ENCODE measurements at regions not wholly inside any gene's neighbourhood (a gene's known extent, or its start where the extent isn't known, plus 50 kb on each side); places are given as distances from the start of the nearest gene placed in this dataset.
"Not testable (repeated sequence)": the region's sequence is repeated elsewhere in the genome, so short reads cannot be mapped to it uniquely, and the experiment has no call there.

GRCh38 chrX:25442499-25442898, 426.7 kb upstream of the ARX start:
- no peak for DNase-seq (ENCODE audit: extremely low read depth in 1 of 2, low read depth in 1 of 2)

DNA sequence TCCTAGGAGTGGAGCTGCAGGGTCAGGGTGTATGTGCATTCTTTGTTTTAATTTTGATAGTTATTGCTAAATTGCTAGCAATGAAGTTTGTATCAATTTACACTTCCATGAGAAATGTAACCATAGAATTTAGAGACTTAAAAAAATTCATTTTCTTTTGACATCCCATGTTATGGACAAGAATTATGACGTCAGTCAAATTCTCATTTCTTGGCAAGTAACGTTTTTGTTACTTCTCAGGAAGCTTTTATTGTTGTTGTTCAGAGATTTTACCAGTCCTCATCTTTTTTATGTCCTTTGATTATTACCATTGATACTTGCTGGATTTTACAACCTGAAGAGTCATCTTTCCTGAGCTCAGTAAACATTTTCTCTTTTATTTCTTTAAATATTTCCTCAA, 417.5 kb upstream of the ARX start:
- no peak for DNase-seq (ENCODE audit: extremely low read depth in 1 of 2, low read depth in 1 of 2)

DNA sequence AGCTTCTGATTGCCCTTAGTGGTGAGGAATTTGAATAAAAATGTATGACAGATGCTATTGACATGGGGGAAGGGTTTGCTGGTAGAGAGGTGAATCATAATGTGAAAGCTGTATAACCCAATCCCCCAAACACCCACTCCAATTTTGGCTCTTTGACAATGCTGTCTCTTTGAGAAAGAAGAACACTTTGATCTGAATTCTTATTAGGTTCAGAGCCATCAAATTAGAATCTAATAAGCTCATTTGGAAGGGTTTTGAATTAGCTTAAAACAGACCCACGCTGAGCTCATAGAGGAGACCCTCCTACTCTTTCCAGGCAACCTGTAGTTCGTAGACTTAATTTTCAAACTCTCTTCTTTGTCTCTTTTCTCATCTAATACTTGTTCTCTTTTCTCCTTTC, 416.6 kb upstream of the ARX start:
- no peak for DNase-seq (ENCODE audit: extremely low read depth in 1 of 2, low read depth in 1 of 2)

DNA sequence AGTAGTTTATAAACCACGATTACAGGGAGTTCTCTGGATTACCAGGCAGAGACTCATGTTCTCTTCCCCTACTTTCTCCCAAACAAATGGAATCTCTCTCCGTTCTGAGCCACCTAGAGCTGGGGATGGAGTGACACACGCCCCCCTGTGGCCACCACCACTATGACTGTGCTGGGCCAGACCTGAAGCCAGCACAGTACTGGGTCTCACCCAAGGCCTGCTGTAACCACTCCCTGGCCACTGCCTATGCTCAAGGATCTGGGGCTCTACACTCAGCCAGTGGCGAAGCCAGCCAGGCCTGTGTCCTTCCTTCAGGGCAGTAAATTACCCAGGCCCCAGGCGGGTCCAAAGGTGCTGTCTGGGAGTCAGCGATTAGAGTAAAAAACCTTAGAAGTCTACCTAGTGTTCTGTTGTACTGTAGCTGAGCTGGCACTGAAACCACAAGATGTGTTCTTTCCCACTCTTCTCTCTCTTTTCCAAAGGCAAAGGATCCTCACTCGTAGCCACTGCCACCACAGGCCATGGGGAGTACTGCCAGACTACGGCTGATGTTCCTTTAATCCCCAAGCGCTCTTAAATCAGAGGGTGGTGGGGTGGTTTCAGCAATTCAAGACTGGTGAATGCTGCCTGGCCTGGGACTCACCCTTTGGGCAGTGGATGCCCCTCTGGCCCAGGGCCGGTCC, 412.2 kb upstream of the ARX start:
- DNase-seq (ENCODE audit: extremely low read depth in 1 of 2, low read depth in 1 of 2): no peak

DNA sequence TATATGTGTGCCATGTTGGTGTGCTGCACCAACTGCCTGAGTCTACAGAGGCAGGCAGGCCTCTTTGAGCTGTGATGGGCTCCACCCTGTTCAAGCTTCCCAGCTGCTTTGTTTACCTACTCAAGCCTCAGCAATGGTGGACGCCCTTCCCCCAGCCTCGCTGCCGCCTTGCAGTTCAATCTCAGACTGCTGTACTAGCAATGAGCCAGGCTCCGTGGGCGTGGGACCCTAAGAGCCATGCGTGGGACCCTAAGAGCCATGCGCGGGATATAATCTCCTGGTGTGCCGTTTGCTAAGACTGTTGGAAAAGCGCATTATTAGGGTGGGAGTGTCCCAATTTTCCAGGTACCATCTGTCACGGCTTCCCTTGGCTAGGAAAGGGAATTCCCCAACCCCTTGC, 388.4 kb upstream of the ARX start:
- not testable (repeated sequence) for DNase-seq (ENCODE audit: extremely low read depth in 1 of 2, low read depth in 1 of 2)

GRCh38 chrX:25389266-25389665, 373.5 kb upstream of the ARX start:
- DNase-seq (ENCODE audit: extremely low read depth in 1 of 2, low read depth in 1 of 2): no peak

DNA sequence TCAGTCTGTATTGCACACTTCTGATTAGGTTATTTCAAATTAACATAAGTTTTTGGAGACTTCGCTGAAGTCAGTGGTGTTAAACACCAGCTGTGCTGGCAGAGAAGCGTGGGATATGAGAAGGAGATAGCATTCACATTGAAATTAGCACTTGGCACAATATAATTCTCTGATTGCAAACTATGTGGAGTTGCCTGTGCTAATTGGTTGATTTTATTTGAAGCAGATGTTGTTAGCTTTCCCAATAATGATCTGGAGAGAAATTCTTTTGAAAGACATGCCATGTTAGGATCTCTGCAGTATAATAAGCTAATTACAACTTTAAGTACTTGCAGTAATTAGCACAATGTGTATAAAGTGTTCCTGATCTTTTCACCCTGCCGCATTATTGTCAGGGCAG, 367.4 kb upstream of the ARX start:
- DNase-seq (ENCODE audit: extremely low read depth in 1 of 2, low read depth in 1 of 2): no peak

DNA sequence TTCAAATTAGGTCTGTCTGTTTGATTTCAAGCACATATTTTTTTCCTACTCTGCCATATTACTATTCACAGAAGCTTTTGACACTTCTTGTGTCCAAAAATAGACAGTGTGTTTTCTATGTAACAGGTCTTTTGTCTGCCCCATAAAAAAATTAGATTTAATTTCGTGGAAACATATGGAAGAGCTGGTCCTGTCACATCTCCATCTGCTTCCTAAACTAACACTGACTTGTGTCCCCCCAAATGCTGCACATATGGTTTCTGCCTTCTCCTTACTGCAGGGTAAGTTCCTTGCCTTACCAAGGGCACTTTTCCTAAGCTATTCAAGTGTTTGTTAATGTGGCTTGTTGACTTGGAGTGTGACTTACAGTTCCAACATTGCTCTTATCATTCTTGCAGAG, 340.7 kb upstream of the ARX start:
- DNase-seq (ENCODE audit: extremely low read depth in 1 of 2, low read depth in 1 of 2): no peak

DNA sequence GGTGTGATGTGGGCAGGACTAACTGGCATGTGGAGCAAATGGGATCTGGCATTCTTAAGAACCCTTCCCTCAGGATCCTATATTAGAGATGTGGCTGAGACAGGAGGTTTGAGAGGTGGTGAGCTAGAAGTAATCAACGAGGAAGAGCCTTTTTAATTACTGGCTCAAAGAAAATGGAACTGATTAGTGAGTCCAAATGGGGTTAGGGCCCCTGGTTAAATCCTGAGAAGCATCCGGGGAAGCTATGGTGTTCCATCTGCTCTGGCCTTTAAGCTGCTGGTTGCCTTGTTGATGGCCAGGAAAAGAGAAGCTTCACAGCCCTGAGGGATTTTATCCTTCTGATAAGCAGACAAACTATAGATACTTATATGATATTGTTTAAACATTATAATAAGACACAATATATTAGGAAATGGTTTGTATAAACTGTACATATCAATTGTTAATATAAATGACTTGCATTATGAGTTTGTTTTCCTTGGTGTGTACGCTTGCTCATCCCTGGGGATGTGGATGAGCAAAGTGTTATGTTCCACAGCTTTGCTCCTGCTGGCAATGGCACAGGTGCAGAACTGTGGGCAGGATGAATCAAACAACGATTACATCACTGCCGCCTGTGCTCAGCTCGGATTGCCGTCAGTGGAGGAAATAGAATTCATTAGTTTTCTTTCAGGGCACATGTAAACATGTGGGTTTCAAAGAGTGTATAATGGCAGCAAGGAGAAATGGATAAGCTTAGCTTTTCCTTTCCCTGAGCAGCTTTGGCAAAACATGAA, 328.6 kb upstream of the ARX start:
- no peak for DNase-seq (ENCODE audit: extremely low read depth in 1 of 2, low read depth in 1 of 2)

DNA sequence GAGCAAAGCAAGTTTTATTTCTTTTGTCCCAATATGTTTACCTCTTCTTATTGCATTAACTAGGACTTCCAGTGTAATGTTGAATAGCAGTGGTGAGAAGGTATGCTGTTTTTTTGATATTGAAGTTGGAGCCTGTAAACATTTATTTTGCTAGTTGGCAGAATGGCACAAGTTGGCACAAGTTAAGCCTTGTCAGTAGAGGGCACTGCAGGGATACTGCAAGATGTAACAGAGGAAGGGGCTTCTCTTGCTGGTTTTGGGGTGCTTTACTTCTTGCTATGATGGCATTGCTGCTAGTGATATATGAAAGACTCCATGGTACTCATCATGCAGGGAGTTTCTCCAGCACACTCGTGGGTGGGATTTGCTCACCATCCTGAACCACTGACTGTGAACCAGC, 327.3 kb upstream of the ARX start:
- DNase-seq (ENCODE audit: extremely low read depth in 1 of 2, low read depth in 1 of 2): no peak

DNA sequence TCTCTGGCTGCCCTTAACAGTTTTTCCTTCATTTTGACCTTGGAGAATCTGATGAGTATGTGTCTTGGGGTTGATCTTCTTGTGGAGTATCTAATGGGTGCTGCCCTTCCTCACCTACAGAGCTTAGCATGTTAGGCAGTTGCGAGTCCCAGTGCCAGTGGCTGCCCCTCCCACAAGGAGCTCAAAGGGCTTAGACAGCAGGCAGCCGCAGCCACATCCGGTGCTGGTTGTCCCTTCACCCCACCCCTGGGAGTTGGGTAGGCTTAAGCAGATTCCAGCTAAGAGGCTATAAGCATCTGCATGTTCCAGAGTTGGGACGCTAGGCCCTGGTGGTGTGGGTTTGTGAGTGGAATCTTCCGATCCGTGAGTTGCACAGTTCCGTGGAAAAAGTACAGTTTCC, 322.1 kb upstream of the ARX start:
- DNase-seq (ENCODE audit: extremely low read depth in 1 of 2, low read depth in 1 of 2): no peak

DNA sequence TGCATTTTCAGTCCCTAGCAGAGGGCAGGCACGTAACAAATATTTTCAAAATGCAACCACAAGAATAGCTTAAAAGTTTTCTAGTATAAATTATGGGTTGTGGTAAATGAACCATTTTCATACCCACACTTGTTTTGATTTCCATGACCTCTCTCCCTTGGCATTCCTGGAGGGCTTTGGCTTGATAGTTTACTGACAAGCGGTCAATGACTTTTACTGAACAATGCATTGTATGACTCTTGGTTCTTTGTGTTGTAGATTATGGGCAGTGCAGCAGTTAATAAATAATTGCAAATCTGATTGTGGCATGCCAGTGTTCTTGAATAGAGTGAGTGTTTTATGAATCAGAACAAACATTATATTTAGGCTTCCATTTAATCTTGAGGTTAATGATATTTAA, 285.2 kb upstream of the ARX start:
- DNase-seq (ENCODE audit: extremely low read depth in 1 of 2, low read depth in 1 of 2): no peak

- DNase-seq (ENCODE audit: extremely low read depth in 1 of 2, low read depth in 1 of 2): no peak
Measured at GRCh38 chrX:25296850-25297249, 281.1 kb upstream of the ARX start.

GRCh38 chrX:25295466-25295865, 279.7 kb upstream of the ARX start:
- DNase-seq (ENCODE audit: extremely low read depth in 1 of 2, low read depth in 1 of 2): no peak

DNA sequence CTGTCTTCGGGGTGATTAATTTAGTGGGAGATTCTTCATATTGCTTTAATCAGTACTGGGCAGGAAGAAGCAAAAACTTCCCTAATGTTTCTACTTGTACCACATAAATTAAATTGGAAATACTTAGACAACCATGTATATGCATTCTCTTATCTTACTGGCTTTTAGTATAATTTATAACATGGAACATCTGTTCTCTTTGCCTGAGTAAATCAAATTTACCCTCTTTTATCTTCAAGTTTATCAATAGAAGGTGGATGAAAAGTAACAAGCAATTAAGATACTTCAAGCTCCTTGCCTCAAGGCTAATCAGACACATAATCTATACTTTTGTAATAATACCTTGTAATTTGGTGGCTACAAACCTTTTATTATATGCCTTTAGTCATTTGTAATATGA, 274.4 kb upstream of the ARX start:
- DNase-seq (ENCODE audit: extremely low read depth in 1 of 2, low read depth in 1 of 2): no peak

GRCh38 chrX:25288676-25289075, 272.9 kb upstream of the ARX start:
- no peak for DNase-seq (ENCODE audit: extremely low read depth in 1 of 2, low read depth in 1 of 2)

GRCh38 chrX:25287521-25287920, 271.8 kb upstream of the ARX start:
- DNase-seq (ENCODE audit: extremely low read depth in 1 of 2, low read depth in 1 of 2): no peak

GRCh38 chrX:25285598-25285997, 269.8 kb upstream of the ARX start:
- DNase-seq (ENCODE audit: extremely low read depth in 1 of 2, low read depth in 1 of 2): no peak

DNA sequence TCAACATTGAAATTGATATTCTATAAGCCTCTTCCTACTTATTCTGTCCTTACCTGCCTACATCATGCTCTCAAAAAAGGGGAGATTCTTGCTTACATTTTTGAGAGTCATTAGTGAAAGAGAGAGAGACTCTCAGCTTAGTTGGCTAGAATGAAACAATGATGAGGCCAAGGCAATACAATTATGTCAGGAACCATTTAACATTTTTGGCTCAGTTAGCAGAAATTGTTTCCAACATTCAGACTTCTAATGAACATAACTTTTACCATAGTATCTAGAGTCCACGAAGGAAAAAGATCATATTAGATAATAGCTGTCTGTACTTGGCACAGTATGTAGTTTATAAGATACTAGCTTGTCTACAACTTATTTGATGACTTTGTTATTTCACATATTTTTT, 263.7 kb upstream of the ARX start:
- DNase-seq (ENCODE audit: extremely low read depth in 1 of 2, low read depth in 1 of 2): no peak

- no peak for DNase-seq (ENCODE audit: extremely low read depth in 1 of 2, low read depth in 1 of 2)
Measured at GRCh38 chrX:25278341-25278740, 262.6 kb upstream of the ARX start.

DNA sequence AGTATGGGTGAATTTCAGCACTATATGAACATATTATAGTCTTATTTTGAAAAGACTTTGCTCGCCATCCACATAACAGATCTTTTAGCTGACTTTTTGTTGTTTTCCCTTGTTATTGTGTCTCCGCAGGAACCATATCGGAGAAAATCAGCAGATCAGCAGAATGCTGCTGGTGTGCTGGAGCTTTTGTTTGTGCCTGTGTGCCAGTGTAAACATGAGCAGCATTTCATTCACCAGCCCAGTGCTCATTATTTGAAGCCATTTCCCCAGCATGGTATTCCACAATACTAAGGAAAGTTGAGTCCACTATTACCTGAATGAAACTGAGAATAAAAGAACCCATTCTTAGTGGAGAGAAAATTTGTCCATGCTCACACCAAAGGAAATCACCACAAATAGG, 261.8 kb upstream of the ARX start:
- no peak for DNase-seq (ENCODE audit: extremely low read depth in 1 of 2, low read depth in 1 of 2)

DNA sequence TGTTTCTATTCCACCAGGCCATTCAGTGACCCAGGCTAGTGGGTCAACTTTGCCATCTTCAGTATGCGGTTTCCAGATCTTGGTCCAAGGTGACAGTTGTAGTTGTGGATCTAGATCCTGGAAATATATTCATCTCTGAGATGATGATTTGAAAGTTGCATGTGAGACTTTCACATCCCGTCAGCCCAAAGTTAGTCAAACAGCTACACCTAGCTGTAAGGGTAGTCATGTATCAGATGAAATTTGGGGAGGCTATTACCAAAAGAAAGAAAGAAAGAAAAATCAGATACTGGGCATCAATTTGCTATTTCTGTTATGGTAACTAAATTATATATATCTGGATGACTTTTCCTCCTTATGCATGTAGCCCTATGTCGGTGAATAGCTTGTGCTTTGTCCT, 259.4 kb upstream of the ARX start:
- DNase-seq (ENCODE audit: extremely low read depth in 1 of 2, low read depth in 1 of 2): no peak

- no peak for DNase-seq (ENCODE audit: extremely low read depth in 1 of 2, low read depth in 1 of 2)
Measured at GRCh38 chrX:25241461-25241860, 225.7 kb upstream of the ARX start.
